ENCODE measurements at regions not wholly inside any gene's neighbourhood (a gene's known extent, or its start where the extent isn't known, plus 50 kb on each side); places are given as distances from the start of the nearest gene placed in this dataset.
"Not testable (repeated sequence)": the region's sequence is repeated elsewhere in the genome, so short reads cannot be mapped to it uniquely, and the experiment has no call there.

DNA sequence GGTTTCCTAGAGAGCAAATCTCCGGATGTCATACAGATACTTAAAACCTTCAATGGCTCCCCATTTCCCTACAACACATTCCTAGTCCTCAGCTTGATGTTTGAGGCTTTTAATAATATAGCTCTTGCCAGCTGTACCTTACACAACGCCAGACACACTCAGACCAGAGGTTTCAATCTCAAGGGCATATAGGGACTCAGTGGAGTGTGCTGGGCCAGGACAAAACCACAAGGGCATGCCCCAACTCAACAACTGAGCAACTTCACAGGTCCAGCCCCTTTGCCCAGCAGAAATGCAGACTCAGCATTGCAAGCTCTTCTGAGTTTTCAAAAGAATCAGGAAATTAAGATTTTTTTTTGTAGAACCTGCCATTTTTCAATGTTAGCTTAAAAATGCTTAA, 235.5 kb downstream of the NPIPA8 start:
- H3K4me1 ChIP-seq (ENCODE audit: control insufficient read depth, insufficient read depth, low read length); intact Hi-C loops (cut with DNase I); H3K4me3 ChIP-seq (ENCODE audit: low read length); ATAC-seq; H3K27ac ChIP-seq (ENCODE audit: low read length); DNase-seq; H3K27me3 ChIP-seq (ENCODE audit: control insufficient read depth, insufficient read depth); H3K9me3 ChIP-seq (ENCODE audit: control insufficient read depth, low read length): not testable (repeated sequence)
- no CpG with 5 or more reads among the region's 2 CpGs for WGBS

DNA sequence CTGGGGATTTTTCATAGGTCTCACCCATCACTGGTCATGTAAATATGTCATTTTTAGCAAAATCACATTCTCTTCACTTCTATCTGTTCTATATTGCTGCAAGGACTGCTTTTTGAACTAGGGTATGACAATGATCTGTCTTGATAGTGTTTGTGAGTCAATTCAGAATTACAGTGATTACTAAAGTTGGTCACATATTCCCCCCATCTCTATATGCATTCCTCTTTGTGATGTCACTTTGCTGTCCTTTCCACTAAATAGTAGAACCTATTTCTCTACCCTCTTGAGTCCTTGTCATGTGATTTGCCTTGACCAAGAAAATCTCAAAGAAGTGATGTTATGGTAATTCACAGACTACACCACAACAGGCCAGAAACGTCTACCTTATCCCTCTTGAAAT, 243.9 kb downstream of the NPIPA8 start:
- H3K4me3 ChIP-seq (ENCODE audit: low read length); DNase-seq; ATAC-seq; H3K27ac ChIP-seq (ENCODE audit: low read length); H3K4me1 ChIP-seq (ENCODE audit: control insufficient read depth, insufficient read depth, low read length); H3K27me3 ChIP-seq (ENCODE audit: control insufficient read depth, insufficient read depth); H3K9me3 ChIP-seq (ENCODE audit: control insufficient read depth, low read length); intact Hi-C loops (cut with DNase I): not testable (repeated sequence)
- 44% methylated on average over 1 of the region's 1 CpG for WGBS

DNA sequence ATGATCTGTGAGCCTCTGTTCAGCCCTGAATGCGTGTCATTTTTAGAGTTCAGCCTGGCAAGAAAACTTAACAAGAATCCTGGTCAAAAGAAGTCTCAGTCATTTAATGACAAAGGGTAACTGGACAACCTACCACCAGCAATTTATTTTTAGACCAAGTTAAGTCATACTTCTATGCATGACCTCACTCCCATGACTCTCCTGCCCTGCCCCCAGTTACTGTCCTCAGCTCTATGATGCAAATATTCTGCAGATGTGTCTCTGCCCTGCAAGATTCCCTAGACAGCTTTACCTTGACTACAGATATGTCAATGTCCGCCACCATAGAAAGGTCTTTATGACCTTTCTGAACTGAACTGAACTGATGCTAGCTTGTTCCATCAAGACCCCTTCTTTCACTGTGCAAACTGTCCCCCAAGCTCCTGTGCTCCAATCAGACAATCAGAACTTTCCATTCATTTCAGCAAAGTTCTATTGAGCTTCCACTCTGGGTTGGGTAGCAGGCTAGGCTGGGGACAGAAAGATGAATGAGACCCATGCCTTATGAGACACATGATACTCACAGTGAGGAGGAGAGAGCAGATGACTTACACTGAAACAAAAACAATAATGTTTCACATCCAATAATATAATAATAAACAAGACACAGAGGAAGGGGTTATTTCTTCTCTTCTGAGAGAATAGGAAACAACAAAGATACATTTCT, 255.7 kb downstream of the NPIPA8 start:
- WGBS = 82% methylated on average over 1 of the region's 2 CpGs
- H3K4me1 ChIP-seq (ENCODE audit: control insufficient read depth, insufficient read depth, low read length); H3K9me3 ChIP-seq (ENCODE audit: control insufficient read depth, low read length); intact Hi-C loops (cut with DNase I); H3K4me3 ChIP-seq (ENCODE audit: low read length); ATAC-seq; H3K27ac ChIP-seq (ENCODE audit: low read length); H3K27me3 ChIP-seq (ENCODE audit: control insufficient read depth, insufficient read depth); DNase-seq: not testable (repeated sequence)

DNA sequence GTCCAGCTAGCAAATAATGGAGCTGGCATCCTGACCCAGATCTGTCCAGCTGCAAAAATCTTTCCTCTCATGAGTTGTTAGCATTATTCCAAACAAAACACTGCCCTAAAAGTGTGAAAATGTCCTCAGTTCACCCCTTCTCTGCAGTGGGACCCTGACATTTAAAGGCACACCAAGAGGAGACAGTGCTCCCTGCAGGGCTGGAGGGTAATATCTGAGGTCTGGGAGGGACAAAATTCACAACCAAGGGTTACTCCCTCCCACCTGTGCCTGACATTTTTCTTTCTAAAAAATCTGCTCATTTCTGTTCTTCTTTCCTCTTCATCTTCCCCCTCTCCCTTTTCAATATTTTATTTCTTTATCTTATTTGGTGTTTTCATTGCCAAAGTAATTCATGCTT, 258.6 kb downstream of the NPIPA8 start:
- H3K4me3 ChIP-seq (ENCODE audit: low read length); H3K27ac ChIP-seq (ENCODE audit: low read length); DNase-seq; intact Hi-C loops (cut with DNase I); H3K27me3 ChIP-seq (ENCODE audit: control insufficient read depth, insufficient read depth); H3K9me3 ChIP-seq (ENCODE audit: control insufficient read depth, low read length); ATAC-seq; H3K4me1 ChIP-seq (ENCODE audit: control insufficient read depth, insufficient read depth, low read length): not testable (repeated sequence)

DNA sequence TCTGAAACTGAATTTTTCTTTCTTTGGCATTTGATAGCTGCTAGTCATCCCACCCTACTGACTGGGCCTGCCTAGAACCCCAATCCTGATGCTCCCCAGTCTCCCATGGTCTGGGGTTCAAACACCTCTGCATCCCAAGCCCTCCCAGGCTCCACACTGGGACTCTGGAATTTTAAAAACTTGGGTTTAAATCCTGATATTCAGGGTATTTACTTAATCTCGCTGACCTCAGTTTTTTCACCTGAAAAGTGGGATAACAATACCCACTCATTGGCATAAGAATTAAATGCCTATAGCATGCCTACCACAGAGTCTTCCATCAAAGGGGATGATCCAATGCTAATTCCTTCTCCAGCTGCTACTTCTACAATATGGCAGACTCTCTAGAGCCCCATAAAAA, 264.4 kb downstream of the NPIPA8 start:
- intact Hi-C loops (cut with DNase I) = no loop called here
- DNase-seq = no peak
- no peak overlapping the region for H3K4me3 ChIP-seq (ENCODE audit: low read length)
- H3K27me3 ChIP-seq (ENCODE audit: control insufficient read depth, insufficient read depth) = no peaks in the 10 kb centered on the region
- H3K27ac ChIP-seq (ENCODE audit: low read length) = no peak overlapping the region
- no peaks in the 10 kb centered on the region for H3K4me1 ChIP-seq (ENCODE audit: control insufficient read depth, insufficient read depth, low read length)
- 89% methylated on average over 1 of the region's 1 CpG for WGBS
- no peaks in the 10 kb centered on the region for H3K9me3 ChIP-seq (ENCODE audit: control insufficient read depth, low read length)
- ATAC-seq = no peak

DNA sequence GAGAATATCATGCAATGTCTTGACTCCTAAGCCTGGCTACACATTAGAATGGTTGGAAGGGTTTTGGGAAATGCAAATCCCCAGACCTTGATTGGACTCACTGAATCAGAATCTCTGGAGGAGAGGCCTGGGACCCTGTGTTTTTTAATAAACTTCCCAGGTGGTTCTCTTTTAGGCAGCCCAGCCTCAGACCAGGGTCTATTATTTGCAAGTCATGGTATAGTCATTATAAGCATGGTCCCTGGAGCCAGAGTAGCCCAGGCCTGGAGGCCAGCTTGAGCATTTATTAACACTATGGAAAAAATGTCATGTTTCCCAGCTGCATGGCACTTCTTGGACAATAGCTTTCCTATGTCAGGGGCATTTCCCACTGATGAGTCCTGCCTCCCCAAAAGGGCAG, 266.9 kb downstream of the NPIPA8 start:
- Histone ChIP-seq H3K27me3 (ENCODE audit: control insufficient read depth, insufficient read depth) (no peaks in the 10 kb centered on the region), H3K4me3 (ENCODE audit: low read length) (no peak overlapping the region), H3K27ac (ENCODE audit: low read length) (no peak overlapping the region), H3K4me1 (ENCODE audit: control insufficient read depth, insufficient read depth, low read length) (no peaks in the 10 kb centered on the region), H3K9me3 (ENCODE audit: control insufficient read depth, low read length) (no peaks in the 10 kb centered on the region)
- DNase-seq (no peak), ATAC-seq (no peak)
- intact Hi-C loops (cut with DNase I) = no loop called here

DNA sequence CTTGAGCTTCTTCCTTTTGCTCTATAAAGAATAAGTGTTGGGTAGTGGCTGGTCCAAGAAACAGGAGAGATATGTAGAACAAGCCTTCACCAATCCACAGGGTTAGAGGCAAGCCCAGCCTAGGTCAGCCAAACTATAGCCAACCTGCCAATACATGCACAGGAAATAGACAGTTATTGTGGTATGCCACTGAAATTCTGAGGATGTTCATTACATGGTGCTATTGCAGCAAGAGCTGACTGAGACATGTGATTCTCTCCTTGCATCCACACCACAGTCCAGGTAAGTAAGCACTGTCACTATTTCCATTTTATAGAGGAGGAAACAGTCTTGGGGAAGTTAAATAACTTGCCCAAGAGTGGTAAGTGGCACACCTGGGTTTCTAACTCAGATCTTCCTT, 268.1 kb downstream of the NPIPA8 start:
- no peak for DNase-seq
- H3K4me1 ChIP-seq (ENCODE audit: control insufficient read depth, insufficient read depth, low read length) = no peaks in the 10 kb centered on the region
- intact Hi-C loops (cut with DNase I) = no loop called here
- no peak overlapping the region for H3K27ac ChIP-seq (ENCODE audit: low read length)
- ATAC-seq = no peak
- no peaks in the 10 kb centered on the region for H3K9me3 ChIP-seq (ENCODE audit: control insufficient read depth, low read length)
- H3K4me3 ChIP-seq (ENCODE audit: low read length) = no peak overlapping the region
- H3K27me3 ChIP-seq (ENCODE audit: control insufficient read depth, insufficient read depth) = no peaks in the 10 kb centered on the region

DNA sequence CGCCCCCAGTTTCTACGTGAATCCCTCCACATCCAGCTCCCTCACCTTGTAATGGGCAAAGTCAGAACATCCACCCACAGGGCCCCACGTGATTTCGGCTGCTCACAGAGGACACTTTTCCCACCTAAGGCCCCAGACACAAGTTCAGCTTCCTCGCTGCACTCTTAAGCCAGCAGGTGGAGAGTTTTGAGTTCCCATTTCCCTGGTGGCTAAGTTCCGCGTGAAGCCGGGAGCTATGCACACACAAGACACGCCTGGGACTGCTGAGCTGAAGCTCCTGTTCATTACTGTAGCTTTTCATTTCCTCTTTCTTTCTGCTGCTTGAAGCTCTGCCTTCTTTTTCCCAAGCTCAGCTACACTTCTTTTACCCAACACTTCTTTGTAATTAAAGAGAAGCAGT, 273.8 kb downstream of the NPIPA8 start:
- intact Hi-C loops (cut with DNase I) = no loop called here
- 51% methylated on average over 9 of the region's 9 CpGs for WGBS

DNA sequence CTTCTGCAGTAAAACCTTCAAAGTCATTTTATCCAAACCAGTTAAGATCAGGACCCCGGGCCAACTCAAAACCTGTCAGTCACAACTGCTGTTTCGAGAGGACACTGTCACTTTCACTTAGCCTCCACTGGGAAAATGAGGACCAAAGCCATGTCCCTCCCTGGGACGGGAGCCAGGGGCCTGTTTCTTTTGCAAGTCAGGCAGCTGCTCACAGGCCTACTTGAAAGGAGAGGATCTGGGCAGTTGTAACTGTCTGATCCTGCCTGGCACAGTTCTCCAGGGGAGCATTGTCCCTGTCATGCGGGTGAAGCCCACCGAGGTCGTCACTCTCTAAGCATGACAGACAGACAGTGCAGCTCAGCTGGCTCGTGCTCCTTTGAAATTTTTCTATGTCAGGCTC, 276.2 kb downstream of the NPIPA8 start:
- intact Hi-C loops (cut with DNase I) = no loop called here
- 41% methylated on average over 7 of the region's 7 CpGs for WGBS

More for the DNA sequence above, 273.8 kb downstream of the NPIPA8 start:
- Histone ChIP-seq H3K9me3 (ENCODE audit: control insufficient read depth, low read length) (no peaks in the 10 kb centered on the region), H3K27ac (ENCODE audit: low read length) (no peak overlapping the region), H3K4me3 (ENCODE audit: low read length) (no peak overlapping the region), H3K27me3 (ENCODE audit: control insufficient read depth, insufficient read depth) (no peaks in the 10 kb centered on the region), H3K4me1 (ENCODE audit: control insufficient read depth, insufficient read depth, low read length) (no peaks in the 10 kb centered on the region)
- ATAC-seq (no peak), DNase-seq (no peak)

DNA sequence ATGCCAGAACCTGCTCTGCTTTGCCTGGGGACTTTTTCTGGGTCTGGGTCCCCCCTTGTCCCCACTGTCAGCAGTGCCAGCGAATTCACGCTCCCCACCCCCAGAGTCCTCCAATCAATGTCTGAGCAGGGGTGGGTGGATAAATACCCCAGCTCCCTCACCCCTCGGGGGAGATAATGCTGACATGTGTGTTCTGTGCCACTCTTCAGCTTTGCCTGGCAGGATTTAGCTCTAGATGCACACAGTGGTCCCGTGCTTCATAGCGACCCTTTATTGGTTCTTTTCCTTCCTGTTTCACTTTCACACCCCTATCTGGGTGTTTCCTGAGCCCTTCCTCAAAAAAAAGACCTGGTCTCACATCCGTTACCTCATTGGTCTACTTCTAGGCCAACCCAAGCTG, 277.0 kb downstream of the NPIPA8 start:
- intact Hi-C loops (cut with DNase I) = no loop called here
- Histone ChIP-seq H3K4me1 (ENCODE audit: control insufficient read depth, insufficient read depth, low read length) (no peaks in the 10 kb centered on the region), H3K27ac (ENCODE audit: low read length) (no peak overlapping the region), H3K4me3 (ENCODE audit: low read length) (no peak overlapping the region), H3K9me3 (ENCODE audit: control insufficient read depth, low read length) (no peaks in the 10 kb centered on the region), H3K27me3 (ENCODE audit: control insufficient read depth, insufficient read depth) (no peaks in the 10 kb centered on the region)
- DNase-seq (no peak), ATAC-seq (no peak)
- WGBS = 80% methylated on average over 6 of the region's 6 CpGs

More for the DNA sequence above, 276.2 kb downstream of the NPIPA8 start:
- ATAC-seq (no peak), DNase-seq (no peak)
- Histone ChIP-seq H3K4me1 (ENCODE audit: control insufficient read depth, insufficient read depth, low read length) (no peaks in the 10 kb centered on the region), H3K27ac (ENCODE audit: low read length) (no peak overlapping the region), H3K27me3 (ENCODE audit: control insufficient read depth, insufficient read depth) (no peaks in the 10 kb centered on the region), H3K4me3 (ENCODE audit: low read length) (no peak overlapping the region), H3K9me3 (ENCODE audit: control insufficient read depth, low read length) (no peaks in the 10 kb centered on the region)

DNA sequence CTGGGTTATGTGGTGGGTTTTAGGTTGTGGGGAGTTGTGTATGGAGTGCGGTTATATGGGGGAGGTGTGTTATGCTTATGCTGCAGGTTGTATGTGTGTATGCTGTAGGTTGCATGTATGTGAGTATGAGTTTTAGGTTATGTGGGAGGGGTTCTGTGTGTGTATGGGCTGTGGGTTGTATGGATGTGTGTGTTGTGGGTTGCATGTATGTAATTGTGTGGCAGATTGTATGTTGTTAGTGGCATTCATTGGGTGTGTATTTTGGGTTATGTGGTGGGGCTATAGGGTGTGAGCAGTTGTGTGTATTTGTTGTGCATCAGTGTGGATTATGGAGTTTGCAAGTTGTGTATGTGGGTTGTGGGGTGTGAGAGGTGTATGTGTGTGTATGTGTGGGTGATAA, 277.4 kb downstream of the NPIPA8 start:
- H3K9me3 ChIP-seq (ENCODE audit: control insufficient read depth, low read length) = no peaks in the 10 kb centered on the region
- ATAC-seq (no peak), DNase-seq (no peak)
- WGBS = 100% methylated on average over 1 of the region's 1 CpG
- no peaks in the 10 kb centered on the region for H3K27me3 ChIP-seq (ENCODE audit: control insufficient read depth, insufficient read depth)
- intact Hi-C loops (cut with DNase I) = no loop called here
- H3K4me1 ChIP-seq (ENCODE audit: control insufficient read depth, insufficient read depth, low read length) = no peaks in the 10 kb centered on the region
- H3K27ac ChIP-seq (ENCODE audit: low read length) = no peak overlapping the region
- no peak overlapping the region for H3K4me3 ChIP-seq (ENCODE audit: low read length)

DNA sequence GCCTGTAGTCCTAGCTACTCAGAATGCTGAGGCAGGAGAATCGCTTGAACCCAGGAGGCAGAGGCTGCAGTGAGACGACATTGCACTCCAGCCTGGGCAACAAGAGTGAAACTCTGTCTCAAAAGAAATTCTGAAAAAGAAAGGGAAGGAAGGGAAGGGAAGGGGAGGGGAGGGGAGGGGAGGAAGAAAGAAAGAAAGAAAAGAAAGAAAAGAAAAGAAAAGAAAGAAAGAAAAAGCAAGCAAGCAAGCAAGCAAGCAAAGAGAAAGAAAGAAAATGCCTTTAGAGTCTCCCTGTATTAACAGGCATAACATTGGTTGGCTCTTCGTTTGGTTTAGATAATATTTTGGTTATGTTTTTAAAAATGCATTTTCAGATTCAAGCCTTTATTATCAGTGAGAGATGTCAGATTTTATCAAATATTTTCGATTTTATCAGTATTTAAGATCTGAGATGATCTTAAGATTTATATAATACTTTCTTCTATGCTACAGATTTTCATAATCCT, 281.1 kb downstream of the NPIPA8 start:
- DNase-seq (no peak), ATAC-seq (no peak)
- no peaks in the 10 kb centered on the region for H3K4me1 ChIP-seq (ENCODE audit: control insufficient read depth, insufficient read depth, low read length)
- 58% methylated on average over 4 of the region's 4 CpGs for whole genome bisulfite sequencing
- H3K4me3 ChIP-seq (ENCODE audit: low read length) = no peak overlapping the region
- H3K9me3 ChIP-seq (ENCODE audit: control insufficient read depth, low read length) = peaks cover 2% of the 10 kb centered on the region
- no peak overlapping the region for H3K27ac ChIP-seq (ENCODE audit: low read length)
- intact Hi-C loops (cut with DNase I) = no loop called here
- H3K27me3 ChIP-seq (ENCODE audit: control insufficient read depth, insufficient read depth) = no peaks in the 10 kb centered on the region
